Neural crest cell (in vitro differentiated cells): ENCODE measurements at regions not wholly inside any gene's neighbourhood (a gene's known extent, or its start where the extent isn't known, plus 50 kb on each side); places are given as distances from the start of the nearest gene placed in this dataset.

Experiments
- DNase-seq: peaks from one replicate; pipeline ENCODE4 v3.0.0; 2021; ENCODE audit warnings: low read depth, mixed read lengths, low spot score
- H3K27ac Mint-ChIP-seq: one replicate; pipeline ENCODE4 v1.8.0; 2021; ENCODE audit warnings: mild to moderate bottlenecking, mixed read lengths; ENCODE audit not compliant: unreplicated experiment
- H3K27me3 Mint-ChIP-seq: 2 replicates; pipeline ENCODE4 v1.8.0; 2021; ENCODE audit warnings: low read depth, mild to moderate bottlenecking, mixed read lengths
- H3K36me3 Mint-ChIP-seq: 2 replicates; pipeline ENCODE4 v1.8.0; 2021; ENCODE audit warnings: low read depth, mild to moderate bottlenecking, mixed read lengths
- H3K4me1 Mint-ChIP-seq: 2 replicates; pipeline ENCODE4 v1.8.0; 2021; ENCODE audit warnings: mixed read lengths
- H3K4me3 Mint-ChIP-seq: one replicate; pipeline ENCODE4 v1.8.0; 2021; ENCODE audit warnings: mild to moderate bottlenecking, mixed read lengths
- H3K9me3 Mint-ChIP-seq: 2 replicates; pipeline ENCODE4 v1.8.0; 2021; ENCODE audit warnings: mixed read lengths
- TF ChIP-seq, protein P1 (sequence below): fragments of 200-600 bp; sonication (generic); conservative IDR thresholded peaks from 2 replicates; pipeline ENCODE4 v1.5.0; 2021; ENCODE audit warnings: antibody characterized with exemption, mild to moderate bottlenecking

GRCh38 chr5:98349251-98349989 is 424.0 kb upstream of the RGMB start:
- peaks cover 9% of the 10 kb centered on the region for H3K9me3 Mint-ChIP-seq
- TF ChIP-seq, protein P1, sequence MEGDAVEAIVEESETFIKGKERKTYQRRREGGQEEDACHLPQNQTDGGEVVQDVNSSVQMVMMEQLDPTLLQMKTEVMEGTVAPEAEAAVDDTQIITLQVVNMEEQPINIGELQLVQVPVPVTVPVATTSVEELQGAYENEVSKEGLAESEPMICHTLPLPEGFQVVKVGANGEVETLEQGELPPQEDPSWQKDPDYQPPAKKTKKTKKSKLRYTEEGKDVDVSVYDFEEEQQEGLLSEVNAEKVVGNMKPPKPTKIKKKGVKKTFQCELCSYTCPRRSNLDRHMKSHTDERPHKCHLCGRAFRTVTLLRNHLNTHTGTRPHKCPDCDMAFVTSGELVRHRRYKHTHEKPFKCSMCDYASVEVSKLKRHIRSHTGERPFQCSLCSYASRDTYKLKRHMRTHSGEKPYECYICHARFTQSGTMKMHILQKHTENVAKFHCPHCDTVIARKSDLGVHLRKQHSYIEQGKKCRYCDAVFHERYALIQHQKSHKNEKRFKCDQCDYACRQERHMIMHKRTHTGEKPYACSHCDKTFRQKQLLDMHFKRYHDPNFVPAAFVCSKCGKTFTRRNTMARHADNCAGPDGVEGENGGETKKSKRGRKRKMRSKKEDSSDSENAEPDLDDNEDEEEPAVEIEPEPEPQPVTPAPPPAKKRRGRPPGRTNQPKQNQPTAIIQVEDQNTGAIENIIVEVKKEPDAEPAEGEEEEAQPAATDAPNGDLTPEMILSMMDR: peak; percentile 59

DNA sequence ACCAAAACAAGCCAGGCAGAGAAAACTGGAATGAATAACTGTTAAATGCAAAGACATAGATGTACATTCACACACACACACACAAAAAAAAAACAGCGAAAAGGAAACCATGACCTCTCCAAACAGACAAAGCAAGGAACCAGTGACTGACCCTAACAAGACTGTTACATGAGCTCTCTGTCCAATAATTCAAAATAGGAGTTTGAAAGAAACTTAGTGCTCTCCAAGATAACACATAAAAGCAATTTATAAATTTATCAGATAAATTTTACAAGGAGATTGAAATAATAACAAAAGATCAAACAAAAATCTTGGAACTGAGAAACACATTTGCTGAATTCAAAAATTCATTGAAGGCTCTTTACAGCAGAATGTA is 423.5 kb upstream of the RGMB start:
- no peak overlapping the region for H3K4me3 Mint-ChIP-seq
- DNase-seq: no peak
- H3K36me3 Mint-ChIP-seq: peaks cover 36% of the 10 kb centered on the region
- H3K27me3 Mint-ChIP-seq: no peaks in the 10 kb centered on the region
- H3K4me1 Mint-ChIP-seq: peaks cover 3% of the 10 kb centered on the region
- TF ChIP-seq, protein P1: peak; percentile 6
- H3K27ac Mint-ChIP-seq: no peak overlapping the region
- peaks cover 9% of the 10 kb centered on the region for H3K9me3 Mint-ChIP-seq

More at GRCh38 chr5:98349251-98349989, 424.0 kb upstream of the RGMB start:
- peaks cover 3% of the 10 kb centered on the region for H3K4me1 Mint-ChIP-seq
- no peak overlapping the region for H3K4me3 Mint-ChIP-seq
- no peak overlapping the region for H3K27ac Mint-ChIP-seq
- no peak for DNase-seq
- H3K27me3 Mint-ChIP-seq: no peaks in the 10 kb centered on the region
- H3K36me3 Mint-ChIP-seq: peaks cover 35% of the 10 kb centered on the region

- H3K27me3 Mint-ChIP-seq: no peaks in the 10 kb centered on the region
- H3K4me1 Mint-ChIP-seq: peaks cover under 1% of the 10 kb centered on the region
- H3K4me3 Mint-ChIP-seq: no peak overlapping the region
- peaks cover 27% of the 10 kb centered on the region for H3K36me3 Mint-ChIP-seq
- DNase-seq: no peak
- peaks cover 23% of the 10 kb centered on the region for H3K9me3 Mint-ChIP-seq
- no peak overlapping the region for H3K27ac Mint-ChIP-seq
- TF ChIP-seq, protein P1: no peak
Measured at GRCh38 chr5:98354922-98355321, 418.5 kb upstream of the RGMB start.

GRCh38 chr5:98360548-98360947 is 412.9 kb upstream of the RGMB start:
- peaks cover 14% of the 10 kb centered on the region for H3K36me3 Mint-ChIP-seq
- no peaks in the 10 kb centered on the region for H3K27me3 Mint-ChIP-seq
- DNase-seq: no peak
- H3K4me1 Mint-ChIP-seq: no peaks in the 10 kb centered on the region
- H3K9me3 Mint-ChIP-seq: peaks cover 21% of the 10 kb centered on the region
- H3K4me3 Mint-ChIP-seq: no peak overlapping the region
- H3K27ac Mint-ChIP-seq: no peak overlapping the region
- TF ChIP-seq, protein P1: no peak

DNA sequence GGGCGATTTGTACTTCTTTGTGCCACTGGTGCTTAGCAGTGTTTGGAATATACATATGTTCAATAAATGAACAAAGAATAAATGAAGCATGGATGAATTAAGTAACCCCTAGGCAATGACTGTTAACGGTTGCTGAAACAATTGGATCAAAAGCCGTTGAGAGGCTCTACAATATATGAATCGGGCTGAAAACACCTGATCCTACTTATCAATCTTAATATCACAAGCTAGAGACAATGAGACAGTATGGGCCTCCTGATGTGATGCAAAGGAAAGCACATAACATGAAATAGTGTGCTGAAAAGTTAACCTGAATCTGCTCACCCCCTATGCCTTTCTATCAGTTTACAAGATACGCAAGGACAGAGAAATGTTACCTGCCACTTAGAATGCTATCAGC is 410.3 kb upstream of the RGMB start:
- H3K4me1 Mint-ChIP-seq: peaks cover 4% of the 10 kb centered on the region
- no peak for DNase-seq
- H3K27me3 Mint-ChIP-seq: no peaks in the 10 kb centered on the region
- H3K4me3 Mint-ChIP-seq: no peak overlapping the region
- peaks cover 19% of the 10 kb centered on the region for H3K9me3 Mint-ChIP-seq
- peaks cover 11% of the 10 kb centered on the region for H3K36me3 Mint-ChIP-seq
- TF ChIP-seq, protein P1: no peak
- H3K27ac Mint-ChIP-seq: no peak overlapping the region
